ENCODE measurements at regions not wholly inside any gene's neighbourhood (a gene's known extent, or its start where the extent isn't known, plus 50 kb on each side); places are given as distances from the start of the nearest gene placed in this dataset.

- TF ChIP-seq NKRF (conservative IDR thresholded peaks at IDR 0.05) (no peak), FOS (IDR thresholded peaks at IDR 0.05; ENCODE audit: borderline replicate concordance, extremely low read depth, insufficient read length) (no peak), CTCF (IDR thresholded peaks at IDR 0.05 in 2 of 3, conservative IDR thresholded peaks at IDR 0.05 in 1 of 3; ENCODE audit: control insufficient read depth in 2 of 3, extremely low read depth in 1 of 3, insufficient read depth in 1 of 3, low read depth in 3 of 3, low read length in 3 of 3) (no peak), PRDM15 (CRISPR knock-in tag; IDR thresholded peaks at IDR 0.05) (no peak), POU2F2 (IDR thresholded peaks at IDR 0.05; ENCODE audit: borderline replicate concordance, low read depth, low read length) (no peak), EED (IDR thresholded peaks at IDR 0.05; ENCODE audit: low read depth) (no peak), CREM (IDR thresholded peaks at IDR 0.05; ENCODE audit: low read depth) (no peak), POLR2AphosphoS5 (IDR thresholded peaks at IDR 0.05; ENCODE audit: low read length) (no peak), EP300 (IDR thresholded peaks at IDR 0.05; ENCODE audit: borderline replicate concordance in 1 of 2, control insufficient read depth in 1 of 2, low read depth in 2 of 2, low read length in 2 of 2) (no peak)
These were observed 60.8 kb upstream of the USP24 start for GRCh38 chr1:55275941-55276341.
